HEK293T (cell line): ENCODE measurements at regions not wholly inside any gene's neighbourhood (a gene's known extent, or its start where the extent isn't known, plus 50 kb on each side); places are given as distances from the start of the nearest gene placed in this dataset.

Experiments
- CTCF ChIA-PET: fragments of 350-600 bp; formaldehyde crosslinking; extraction: SDS; loops from one replicate; lab custom pipeline; 2021; ENCODE audit warnings: antibody characterized with exemption, inconsistent platforms; lab: Yijun Ruan, JAX
- POLR2A ChIA-PET: fragments of 350-600 bp; formaldehyde crosslinking; extraction: SDS; loops from one replicate; lab custom pipeline; 2020; ENCODE audit warnings: antibody characterized with exemption, inconsistent platforms; lab: Yijun Ruan, JAX
- DNase-seq: peaks from one replicate; pipeline ENCODE4 v3.0.0; 2012; ENCODE audit warnings: mixed read lengths; ENCODE audit errors: extremely low spot score
- ARNT ChIP-seq: fragments of 450-650 bp; IDR thresholded peaks from 2 replicates; pipeline ENCODE4 v1.6.1; 2017; ENCODE audit warnings: mild to moderate bottlenecking
- CTBP1 ChIP-seq: fragments of 450-650 bp; IDR thresholded peaks from 2 replicates; pipeline ENCODE4 v1.6.1; 2016; ENCODE audit warnings: borderline replicate concordance
- ELF4 ChIP-seq: fragments of 450-650 bp; IDR thresholded peaks from 2 replicates; pipeline ENCODE4 v1.6.1; 2017; ENCODE audit warnings: antibody characterized with exemption
- FOXA1 ChIP-seq: fragments of 450-650 bp; IDR thresholded peaks from 2 replicates; pipeline ENCODE4 v1.6.1; 2016; ENCODE audit warnings: mild to moderate bottlenecking
- FOXK2 ChIP-seq: fragments of 450-650 bp; IDR thresholded peaks from 2 replicates; pipeline ENCODE4 v1.6.1; 2016; ENCODE audit warnings: mild to moderate bottlenecking
- HDGF ChIP-seq: fragments of 450-650 bp; IDR thresholded peaks from 2 replicates; pipeline ENCODE4 v1.6.1; 2017; ENCODE audit warnings: antibody characterized with exemption, borderline replicate concordance
- LEF1 ChIP-seq: fragments of 450-650 bp; IDR thresholded peaks from 2 replicates; pipeline ENCODE4 v1.6.1; 2017; ENCODE audit warnings: mild to moderate bottlenecking, borderline replicate concordance
- PKNOX1 ChIP-seq: fragments of 450-650 bp; IDR thresholded peaks from 2 replicates; pipeline ENCODE4 v1.6.1; 2016
- SP1 ChIP-seq: fragments of 450-650 bp; IDR thresholded peaks from 2 replicates; pipeline ENCODE4 v1.6.1; 2017
- TARDBP ChIP-seq: fragments of 450-650 bp; IDR thresholded peaks from 2 replicates; pipeline ENCODE4 v1.6.1; 2016
- ZNF384 ChIP-seq: fragments of 450-650 bp; IDR thresholded peaks from 2 replicates; pipeline ENCODE4 v1.6.1; 2016

- ChIA-PET CTCF (no interaction called here), POLR2A (no interaction called here)
- no peak for DNase-seq
- no peak for TF ChIP-seq ELF4
- TF ChIP-seq ARNT = no peak
- no peak for TF ChIP-seq PKNOX1
- TF ChIP-seq FOXK2 = no peak
- no peak for TF ChIP-seq SP1
- TF ChIP-seq TARDBP = no peak
- no peak for TF ChIP-seq FOXA1
- TF ChIP-seq CTBP1 = no peak
- TF ChIP-seq HDGF = no peak
- TF ChIP-seq ZNF384 = no peak
- no peak for TF ChIP-seq LEF1
Measured at GRCh38 chr11:69243496-69244200, 50.3 kb upstream of the MYEOV start.
